DMS114 treated with DMSO at 0.1 percent for 48 hours (cell line): ENCODE measurements at regions not wholly inside any gene's neighbourhood (a gene's known extent, or its start where the extent isn't known, plus 50 kb on each side); places are given as distances from the start of the nearest gene placed in this dataset.
"Not testable (repeated sequence)": the region's sequence is repeated elsewhere in the genome, so short reads cannot be mapped to it uniquely, and the experiment has no call there.

Experiments
- DNase-seq: peaks from one replicate; lab custom pipeline; 2025; ENCODE audit not compliant: unreplicated experiment; lab: John Stamatoyannopoulos, UW

- DNase-seq: no peak
Observed at GRCh38 chr6:152811785-152812184, 61.2 kb downstream of the VIP start.

GRCh38 chr6:152815230-152815872 is 64.8 kb downstream of the VIP start:
- DNase-seq: no peak

- DNase-seq: no peak
Observed at GRCh38 chr6:152816055-152816454, 65.5 kb downstream of the VIP start.

GRCh38 chr6:152821525-152821924 is 70.9 kb downstream of the VIP start:
- DNase-seq: no peak

GRCh38 chr6:152824666-152825065 is 74.1 kb downstream of the VIP start:
- no peak for DNase-seq

- DNase-seq: no peak
Observed at GRCh38 chr6:152828431-152828830, 77.8 kb downstream of the VIP start.

GRCh38 chr6:152834366-152834765 is 83.8 kb downstream of the VIP start:
- not testable (repeated sequence) for DNase-seq

- DNase-seq: no peak
Observed at GRCh38 chr6:152836523-152836922, 85.9 kb downstream of the VIP start.

GRCh38 chr6:152845421-152845820 is 94.8 kb downstream of the VIP start:
- no peak for DNase-seq

GRCh38 chr6:152846825-152847224 is 96.2 kb downstream of the VIP start:
- no peak for DNase-seq

- no peak for DNase-seq
Observed at GRCh38 chr6:152848919-152849318, 98.3 kb downstream of the VIP start.

- no peak for DNase-seq
Observed at GRCh38 chr6:152854086-152854795, 103.6 kb downstream of the VIP start.

GRCh38 chr6:152858141-152858540 is 107.5 kb downstream of the VIP start:
- no peak for DNase-seq

- DNase-seq: no peak
Observed at GRCh38 chr6:152859225-152859624, 108.6 kb downstream of the VIP start.

- DNase-seq: peak; percentile 47
Observed at GRCh38 chr6:152863618-152864326, 113.2 kb downstream of the VIP start.

GRCh38 chr6:152874267-152874666 is 108.6 kb downstream of the FBXO5 start:
- no peak for DNase-seq

GRCh38 chr6:152874846-152875568 is 107.8 kb downstream of the FBXO5 start:
- DNase-seq: no peak

- no peak for DNase-seq
Observed at GRCh38 chr6:152879681-152880080, 103.2 kb downstream of the FBXO5 start.

GRCh38 chr6:152893187-152893586 is 89.7 kb downstream of the FBXO5 start:
- DNase-seq: no peak

GRCh38 chr6:152896923-152897322 is 85.9 kb downstream of the FBXO5 start:
- no peak for DNase-seq

- peak; percentile 36 for DNase-seq
Observed at GRCh38 chr6:152897807-152898399, 84.9 kb downstream of the FBXO5 start.
